Liver (tissue), 8 donors: ENCODE measurements at regions not wholly inside any gene's neighbourhood (a gene's known extent, or its start where the extent isn't known, plus 50 kb on each side); places are given as distances from the start of the nearest gene placed in this dataset.

ENCODE experiments used
- DNase-seq: peaks from one replicate; pipeline ENCODE4 v3.0.0-alpha.2; 2017; ENCODE audit warnings: low spot score
- H3K27ac ChIP-seq, 2 donors: one replicate each; pipeline ENCODE4 v1.7.0; 2013; ENCODE audit warnings: inconsistent platforms in 2 of 2, low read length in 2 of 2, control low read depth in 1 of 2, low read depth in 1 of 2, mild to moderate bottlenecking in 1 of 2
- H3K27me3 ChIP-seq, 4 donors: one replicate each; pipeline versions ENCODE4 v1.6.1 to v1.7.0; 2013; ENCODE audit warnings: low read length in 3 of 4, inconsistent platforms in 1 of 4, mild to moderate bottlenecking in 1 of 4, moderate library complexity in 1 of 4; ENCODE audit not compliant: control insufficient read depth in 4 of 4, insufficient read depth in 4 of 4
- H3K36me3 ChIP-seq, 4 donors: one replicate each; pipeline versions ENCODE4 v1.6.1 to v1.7.0; 2013; ENCODE audit warnings: low read length in 3 of 4, mild to moderate bottlenecking in 3 of 4, low read depth in 1 of 4, moderate library complexity in 1 of 4; ENCODE audit not compliant: control insufficient read depth in 4 of 4, insufficient read depth in 3 of 4
- H3K4me1 ChIP-seq, 4 donors: one replicate each; pipeline versions ENCODE4 v1.6.1 to v1.7.0; 2013; ENCODE audit warnings: low read length in 3 of 4, mild to moderate bottlenecking in 3 of 4, moderate library complexity in 1 of 4; ENCODE audit not compliant: control insufficient read depth in 4 of 4, insufficient read depth in 4 of 4
- H3K4me3 ChIP-seq, 3 donors: one replicate each; pipeline versions ENCODE4 v1.6.1 to v1.7.0; 2013; ENCODE audit warnings: low read length in 3 of 3, control low read depth in 1 of 3, low read depth in 1 of 3, mild to moderate bottlenecking in 1 of 3
- H3K9ac ChIP-seq, 2 donors: one replicate each; pipeline ENCODE4 v1.7.0; 2013; ENCODE audit warnings: low read length in 2 of 2, mild to moderate bottlenecking in 2 of 2, moderate library complexity in 2 of 2, control low read depth in 1 of 2, low read depth in 1 of 2
- H3K9me3 ChIP-seq, 4 donors: one replicate each; pipeline versions ENCODE4 v1.6.1 to v1.7.0; 2013; ENCODE audit warnings: low read length in 3 of 4; ENCODE audit not compliant: control insufficient read depth in 4 of 4
- CTCF ChIP-seq: fragments of 150-350 bp; IDR thresholded peaks from 2 replicates; pipeline ENCODE4 v1.5.1; 2017; ENCODE audit warnings: improper control_type of control experiment, low read depth, low read length; ENCODE audit not compliant: missing input control
- EGR1 ChIP-seq, 2 donors: IDR thresholded peaks; 2 replicates each; pipeline ENCODE4 v1.6.1; 2016 to 2018; ENCODE audit warnings: antibody characterized with exemption in 2 of 2, low read depth in 2 of 2
- FOXA1 ChIP-seq: IDR thresholded peaks from 2 replicates; pipeline ENCODE4 v1.6.1; 2016; ENCODE audit warnings: antibody characterized with exemption
- FOXA2 ChIP-seq: IDR thresholded peaks from 2 replicates; pipeline ENCODE4 v1.6.1; 2016; ENCODE audit warnings: antibody characterized with exemption
- GABPA ChIP-seq, 2 donors: IDR thresholded peaks in 1 of 2; conservative IDR thresholded peaks in 1 of 2; 2 replicates each; pipeline ENCODE4 v1.6.1; 2016; ENCODE audit warnings: antibody characterized with exemption in 2 of 2, mild to moderate bottlenecking in 1 of 2, moderate library complexity in 1 of 2
- HNF4A ChIP-seq, 2 donors: conservative IDR thresholded peaks; 2 replicates each; pipeline ENCODE4 v1.6.1; 2016; ENCODE audit warnings: antibody characterized with exemption in 2 of 2, mild to moderate bottlenecking in 2 of 2
- HNF4G ChIP-seq: IDR thresholded peaks from 2 replicates; pipeline ENCODE4 v1.6.1; 2016; ENCODE audit warnings: antibody characterized with exemption
- JUND ChIP-seq, 2 donors: IDR thresholded peaks; 2 replicates each; pipeline ENCODE4 v1.6.1; 2016; ENCODE audit warnings: antibody characterized with exemption in 2 of 2
- MAX ChIP-seq: IDR thresholded peaks from 2 replicates; pipeline ENCODE4 v1.6.1; 2016; ENCODE audit warnings: antibody characterized with exemption
- NR2F2 ChIP-seq: IDR thresholded peaks from 2 replicates; pipeline ENCODE4 v1.6.1; 2016; ENCODE audit warnings: antibody characterized with exemption
- RAD21 ChIP-seq, 2 donors: IDR thresholded peaks; 2 replicates each; pipeline ENCODE4 v1.6.1; 2016; ENCODE audit warnings: antibody characterized with exemption in 2 of 2, mild to moderate bottlenecking in 2 of 2
- REST ChIP-seq: IDR thresholded peaks from 2 replicates; pipeline ENCODE4 v1.6.1; 2016; ENCODE audit warnings: antibody characterized with exemption, mild to moderate bottlenecking
- RXRA ChIP-seq, 2 donors: IDR thresholded peaks; 2 replicates each; pipeline ENCODE4 v1.6.1; 2017 to 2018; ENCODE audit warnings: antibody characterized with exemption in 2 of 2, mild to moderate bottlenecking in 1 of 2
- SP1 ChIP-seq: IDR thresholded peaks from 2 replicates; pipeline ENCODE4 v1.6.1; 2018; ENCODE audit warnings: antibody characterized with exemption, mild to moderate bottlenecking
- TAF1 ChIP-seq: conservative IDR thresholded peaks from 2 replicates; pipeline ENCODE4 v1.6.1; 2016; ENCODE audit warnings: antibody characterized with exemption, mild to moderate bottlenecking
- YY1 ChIP-seq: IDR thresholded peaks from 2 replicates; pipeline ENCODE4 v1.6.1; 2016; ENCODE audit warnings: antibody characterized with exemption, mild to moderate bottlenecking
- ZBTB33 ChIP-seq: IDR thresholded peaks from 2 replicates; pipeline ENCODE4 v1.6.1; 2016; ENCODE audit warnings: antibody characterized with exemption
- WGBS: extraction: QIAGEN DNeasy Blood & Tissue Kit; methylation state at CpG from one replicate; pipeline ENCODE4 v1.1.7; 2013; 5-methylcytosine and 5-hydroxymethylcytosine counted together
- donor health status: healthy.
- donor health status: healthy.
- donor health status: healthy.
- donor health status: healthy.
- donor health status: healthy.

GRCh38 chr22:48143856-48144255 is 1381.4 kb downstream of the TBC1D22A start:
- no peak overlapping the region for H3K27ac ChIP-seq
- no peak overlapping the region for H3K4me3 ChIP-seq
- no peaks in the 10 kb centered on the region for H3K36me3 ChIP-seq
- DNase-seq, result no peak
- 83% methylated on average over 7 of the region's 7 CpGs for WGBS
- no peak for TF ChIP-seq HNF4A (conservative IDR thresholded peaks at IDR 0.05)
- no peak for TF ChIP-seq FOXA2
- no peak for TF ChIP-seq NR2F2
- no peak for TF ChIP-seq GABPA (IDR thresholded peaks at IDR 0.05 in 1 of 2, conservative IDR thresholded peaks at IDR 0.05 in 1 of 2)
- TF ChIP-seq RAD21 (IDR thresholded peaks at IDR 0.05), result no peak
- TF ChIP-seq CTCF, result no peak
- TF ChIP-seq MAX, result no peak
- peaks cover 0 to 4% (median 0%) of the 10 kb centered on the region in 4 donors for H3K27me3 ChIP-seq
- no peaks in the 10 kb centered on the region for H3K9me3 ChIP-seq
- no peak overlapping the region for H3K9ac ChIP-seq
- no peaks in the 10 kb centered on the region for H3K4me1 ChIP-seq

- WGBS, result 79% methylated on average over 7 of the region's 7 CpGs
- no peak overlapping the region for H3K9ac ChIP-seq
- TF ChIP-seq RXRA (IDR thresholded peaks at IDR 0.05) (no peak), JUND (IDR thresholded peaks at IDR 0.05) (no peak), SP1 (no peak), FOXA1 (no peak), TAF1 (no peak), HNF4A (conservative IDR thresholded peaks at IDR 0.05) (no peak), REST (no peak), EGR1 (IDR thresholded peaks at IDR 0.05; ENCODE audit: low read depth in 2 of 2) (no peak), ZBTB33 (no peak), RAD21 (IDR thresholded peaks at IDR 0.05) (no peak), YY1 (no peak), HNF4G (no peak), CTCF (no peak), GABPA (IDR thresholded peaks at IDR 0.05 in 1 of 2, conservative IDR thresholded peaks at IDR 0.05 in 1 of 2) (no peak)
- no peaks in the 10 kb centered on the region for H3K4me1 ChIP-seq
- peaks cover 0 to 4% (median 0%) of the 10 kb centered on the region in 4 donors for H3K27me3 ChIP-seq
- H3K4me3 ChIP-seq, result no peak overlapping the region
- no peak for DNase-seq
- no peaks in the 10 kb centered on the region for H3K9me3 ChIP-seq
- H3K36me3 ChIP-seq, result no peaks in the 10 kb centered on the region
- H3K27ac ChIP-seq, result no peak overlapping the region
These were observed 1379.9 kb downstream of the TBC1D22A start for GRCh38 chr22:48142388-48142787.
